ENCODE measurements at regions not wholly inside any gene's neighbourhood (a gene's known extent, or its start where the extent isn't known, plus 50 kb on each side); places are given as distances from the start of the nearest gene placed in this dataset.

- Histone ChIP-seq H3K36me3 (ENCODE audit: control insufficient read depth in 2 of 2, insufficient read depth in 2 of 2, low read length in 1 of 2) (no peaks in the 10 kb centered on the region), H3K4me3 (ENCODE audit: low read length in 2 of 2) (no peak overlapping the region), H3K27me3 (ENCODE audit: control insufficient read depth in 2 of 2, insufficient read depth in 1 of 2, low read length in 1 of 2) (no peaks in the 10 kb centered on the region), H3K9me3 (ENCODE audit: control insufficient read depth in 2 of 2, insufficient read depth in 1 of 2, low read length in 1 of 2) (no peaks in the 10 kb centered on the region), H3K27ac (ENCODE audit: low read depth in 1 of 2, low read length in 1 of 2) (no peak overlapping the region), H3K4me1 (ENCODE audit: control insufficient read depth in 2 of 2, insufficient read depth in 2 of 2, low read length in 2 of 2) (no peaks in the 10 kb centered on the region)
- WGBS, result 87% methylated on average over 1 of the region's 1 CpG
- DNase-seq (ENCODE audit: low read depth in 6 of 9, low spot score in 9 of 9), result no peak
These were observed 974.8 kb upstream of the POU3F3 start for GRCh38 chr2:103879101-103879500.

GRCh38 chr2:103880081-103880834 is 973.7 kb upstream of the POU3F3 start:
- 88% methylated on average over 4 of the region's 4 CpGs for WGBS
- DNase-seq (ENCODE audit: low read depth in 6 of 9, low spot score in 9 of 9), result no peak
- Histone ChIP-seq H3K27ac (ENCODE audit: low read depth in 1 of 2, low read length in 1 of 2) (no peak overlapping the region), H3K36me3 (ENCODE audit: control insufficient read depth in 2 of 2, insufficient read depth in 2 of 2, low read length in 1 of 2) (no peaks in the 10 kb centered on the region), H3K9me3 (ENCODE audit: control insufficient read depth in 2 of 2, insufficient read depth in 1 of 2, low read length in 1 of 2) (no peaks in the 10 kb centered on the region), H3K4me1 (ENCODE audit: control insufficient read depth in 2 of 2, insufficient read depth in 2 of 2, low read length in 2 of 2) (no peaks in the 10 kb centered on the region), H3K27me3 (ENCODE audit: control insufficient read depth in 2 of 2, insufficient read depth in 1 of 2, low read length in 1 of 2) (no peaks in the 10 kb centered on the region), H3K4me3 (ENCODE audit: low read length in 2 of 2) (no peak overlapping the region)

- Histone ChIP-seq H3K4me1 (ENCODE audit: control insufficient read depth in 2 of 2, insufficient read depth in 2 of 2, low read length in 2 of 2) (no peaks in the 10 kb centered on the region), H3K27me3 (ENCODE audit: control insufficient read depth in 2 of 2, insufficient read depth in 1 of 2, low read length in 1 of 2) (no peaks in the 10 kb centered on the region), H3K36me3 (ENCODE audit: control insufficient read depth in 2 of 2, insufficient read depth in 2 of 2, low read length in 1 of 2) (no peaks in the 10 kb centered on the region), H3K27ac (ENCODE audit: low read depth in 1 of 2, low read length in 1 of 2) (no peak overlapping the region), H3K9me3 (ENCODE audit: control insufficient read depth in 2 of 2, insufficient read depth in 1 of 2, low read length in 1 of 2) (no peaks in the 10 kb centered on the region), H3K4me3 (ENCODE audit: low read length in 2 of 2) (no peak overlapping the region)
- DNase-seq (ENCODE audit: low read depth in 6 of 9, low spot score in 9 of 9), result no peak
- 94% methylated on average over 1 of the region's 1 CpG for WGBS
These were observed 966.3 kb upstream of the POU3F3 start for GRCh38 chr2:103887625-103888024.

- Histone ChIP-seq H3K27me3 (ENCODE audit: control insufficient read depth in 2 of 2, insufficient read depth in 1 of 2, low read length in 1 of 2) (no peaks in the 10 kb centered on the region), H3K36me3 (ENCODE audit: control insufficient read depth in 2 of 2, insufficient read depth in 2 of 2, low read length in 1 of 2) (no peaks in the 10 kb centered on the region), H3K27ac (ENCODE audit: low read depth in 1 of 2, low read length in 1 of 2) (no peak overlapping the region), H3K9me3 (ENCODE audit: control insufficient read depth in 2 of 2, insufficient read depth in 1 of 2, low read length in 1 of 2) (no peaks in the 10 kb centered on the region), H3K4me3 (ENCODE audit: low read length in 2 of 2) (no peak overlapping the region), H3K4me1 (ENCODE audit: control insufficient read depth in 2 of 2, insufficient read depth in 2 of 2, low read length in 2 of 2) (no peaks in the 10 kb centered on the region)
- no peak for DNase-seq (ENCODE audit: low read depth in 6 of 9, low spot score in 9 of 9)
- 75% methylated on average over 1 of the region's 1 CpG for WGBS
These were observed 957.7 kb upstream of the POU3F3 start for GRCh38 chr2:103896182-103896581.

- Histone ChIP-seq H3K9me3 (ENCODE audit: control insufficient read depth in 2 of 2, insufficient read depth in 1 of 2, low read length in 1 of 2) (no peaks in the 10 kb centered on the region), H3K27ac (ENCODE audit: low read depth in 1 of 2, low read length in 1 of 2) (no peak overlapping the region), H3K36me3 (ENCODE audit: control insufficient read depth in 2 of 2, insufficient read depth in 2 of 2, low read length in 1 of 2) (no peaks in the 10 kb centered on the region), H3K4me3 (ENCODE audit: low read length in 2 of 2) (no peak overlapping the region), H3K27me3 (ENCODE audit: control insufficient read depth in 2 of 2, insufficient read depth in 1 of 2, low read length in 1 of 2) (no peaks in the 10 kb centered on the region), H3K4me1 (ENCODE audit: control insufficient read depth in 2 of 2, insufficient read depth in 2 of 2, low read length in 2 of 2) (no peaks in the 10 kb centered on the region)
- no peak for DNase-seq (ENCODE audit: low read depth in 6 of 9, low spot score in 9 of 9)
- 97% methylated on average over 3 of the region's 3 CpGs for WGBS
These were observed 955.4 kb upstream of the POU3F3 start for GRCh38 chr2:103898561-103898960.

GRCh38 chr2:103902347-103902746 is 951.6 kb upstream of the POU3F3 start:
- no peak overlapping the region for H3K4me3 ChIP-seq (ENCODE audit: low read length in 2 of 2)
- no peak for DNase-seq (ENCODE audit: low read depth in 6 of 9, low spot score in 9 of 9)
- H3K27ac ChIP-seq (ENCODE audit: low read depth in 1 of 2, low read length in 1 of 2), result no peak overlapping the region
- no peaks in the 10 kb centered on the region for H3K9me3 ChIP-seq (ENCODE audit: control insufficient read depth in 2 of 2, insufficient read depth in 1 of 2, low read length in 1 of 2)
- H3K27me3 ChIP-seq (ENCODE audit: control insufficient read depth in 2 of 2, insufficient read depth in 1 of 2, low read length in 1 of 2), result no peaks in the 10 kb centered on the region
- no peaks in the 10 kb centered on the region for H3K36me3 ChIP-seq (ENCODE audit: control insufficient read depth in 2 of 2, insufficient read depth in 2 of 2, low read length in 1 of 2)
- H3K4me1 ChIP-seq (ENCODE audit: control insufficient read depth in 2 of 2, insufficient read depth in 2 of 2, low read length in 2 of 2), result no peaks in the 10 kb centered on the region

- Histone ChIP-seq H3K27ac (ENCODE audit: low read depth in 1 of 2, low read length in 1 of 2) (no peak overlapping the region), H3K4me3 (ENCODE audit: low read length in 2 of 2) (no peak overlapping the region), H3K27me3 (ENCODE audit: control insufficient read depth in 2 of 2, insufficient read depth in 1 of 2, low read length in 1 of 2) (no peaks in the 10 kb centered on the region), H3K9me3 (ENCODE audit: control insufficient read depth in 2 of 2, insufficient read depth in 1 of 2, low read length in 1 of 2) (no peaks in the 10 kb centered on the region), H3K4me1 (ENCODE audit: control insufficient read depth in 2 of 2, insufficient read depth in 2 of 2, low read length in 2 of 2) (no peaks in the 10 kb centered on the region), H3K36me3 (ENCODE audit: control insufficient read depth in 2 of 2, insufficient read depth in 2 of 2, low read length in 1 of 2) (no peaks in the 10 kb centered on the region)
- no peak for DNase-seq (ENCODE audit: low read depth in 6 of 9, low spot score in 9 of 9)
These were observed 932.8 kb upstream of the POU3F3 start for GRCh38 chr2:103921161-103921560.

- Histone ChIP-seq H3K4me1 (ENCODE audit: control insufficient read depth in 2 of 2, insufficient read depth in 2 of 2, low read length in 2 of 2) (no peaks in the 10 kb centered on the region), H3K36me3 (ENCODE audit: control insufficient read depth in 2 of 2, insufficient read depth in 2 of 2, low read length in 1 of 2) (no peaks in the 10 kb centered on the region), H3K9me3 (ENCODE audit: control insufficient read depth in 2 of 2, insufficient read depth in 1 of 2, low read length in 1 of 2) (no peaks in the 10 kb centered on the region), H3K27me3 (ENCODE audit: control insufficient read depth in 2 of 2, insufficient read depth in 1 of 2, low read length in 1 of 2) (no peaks in the 10 kb centered on the region), H3K27ac (ENCODE audit: low read depth in 1 of 2, low read length in 1 of 2) (no peak overlapping the region), H3K4me3 (ENCODE audit: low read length in 2 of 2) (no peak overlapping the region)
- no peak for DNase-seq (ENCODE audit: low read depth in 6 of 9, low spot score in 9 of 9)
These were observed 911.7 kb upstream of the POU3F3 start for GRCh38 chr2:103942199-103942598.

- DNase-seq (ENCODE audit: low read depth in 6 of 9, low spot score in 9 of 9), result no peak
- WGBS, result 84% methylated on average over 2 of the region's 2 CpGs
- H3K4me1 ChIP-seq (ENCODE audit: control insufficient read depth in 2 of 2, insufficient read depth in 2 of 2, low read length in 2 of 2), result no peaks in the 10 kb centered on the region
These were observed 908.8 kb upstream of the POU3F3 start for GRCh38 chr2:103945083-103945482.

More at GRCh38 chr2:103945083-103945482, 908.8 kb upstream of the POU3F3 start:
- H3K4me3 ChIP-seq (ENCODE audit: low read length in 2 of 2), result no peak overlapping the region
- no peak overlapping the region for H3K27ac ChIP-seq (ENCODE audit: low read depth in 1 of 2, low read length in 1 of 2)
- H3K36me3 ChIP-seq (ENCODE audit: control insufficient read depth in 2 of 2, insufficient read depth in 2 of 2, low read length in 1 of 2), result no peaks in the 10 kb centered on the region
- H3K27me3 ChIP-seq (ENCODE audit: control insufficient read depth in 2 of 2, insufficient read depth in 1 of 2, low read length in 1 of 2), result no peaks in the 10 kb centered on the region
- no peaks in the 10 kb centered on the region for H3K9me3 ChIP-seq (ENCODE audit: control insufficient read depth in 2 of 2, insufficient read depth in 1 of 2, low read length in 1 of 2)
